ENCODE measurements at regions not wholly inside any gene's neighbourhood (a gene's known extent, or its start where the extent isn't known, plus 50 kb on each side); places are given as distances from the start of the nearest gene placed in this dataset.
"Not testable (repeated sequence)": the region's sequence is repeated elsewhere in the genome, so short reads cannot be mapped to it uniquely, and the experiment has no call there.

DNA sequence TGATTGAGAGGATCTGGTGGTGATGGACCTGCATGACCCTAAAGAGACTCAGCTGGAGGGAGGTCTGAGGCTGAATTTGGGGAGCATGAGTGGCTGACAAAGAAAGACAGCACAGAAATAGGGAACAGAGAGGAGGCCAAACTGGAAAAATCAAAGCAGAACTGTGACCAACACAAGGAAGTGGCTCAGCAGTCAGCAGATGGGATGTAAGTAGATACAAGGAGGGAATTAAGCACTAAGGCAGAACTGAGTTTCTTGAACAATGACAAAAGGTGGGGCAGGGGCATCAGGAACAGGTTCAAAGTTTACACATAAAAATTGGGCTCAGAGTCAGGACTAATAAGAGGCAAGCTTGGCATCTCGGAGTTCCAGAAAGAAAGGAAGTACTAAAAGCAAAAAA, 144.3 kb upstream of the KLF3 start:
- no peak for DNase-seq (ENCODE audit: low read depth)

DNA sequence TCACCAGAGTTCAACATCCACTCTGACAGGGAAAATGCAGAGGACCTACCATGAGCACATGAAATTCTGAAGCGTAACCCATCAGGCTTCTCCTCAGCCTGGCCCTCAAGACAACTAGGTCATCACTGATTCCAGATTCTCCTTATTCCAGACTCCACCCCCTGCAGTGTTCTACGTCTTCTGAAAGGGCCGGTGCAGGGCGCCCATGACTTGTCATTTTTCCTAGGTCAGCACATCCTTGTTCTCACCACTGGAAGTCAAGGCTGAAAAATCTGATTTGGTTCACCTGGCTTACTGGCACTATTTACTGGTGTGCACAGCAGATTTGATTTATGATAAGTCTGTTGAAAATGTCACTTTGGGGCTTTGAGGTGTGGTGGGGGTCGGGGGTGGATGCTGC, 140.9 kb upstream of the KLF3 start:
- DNase-seq (ENCODE audit: low read depth) = no peak

DNA sequence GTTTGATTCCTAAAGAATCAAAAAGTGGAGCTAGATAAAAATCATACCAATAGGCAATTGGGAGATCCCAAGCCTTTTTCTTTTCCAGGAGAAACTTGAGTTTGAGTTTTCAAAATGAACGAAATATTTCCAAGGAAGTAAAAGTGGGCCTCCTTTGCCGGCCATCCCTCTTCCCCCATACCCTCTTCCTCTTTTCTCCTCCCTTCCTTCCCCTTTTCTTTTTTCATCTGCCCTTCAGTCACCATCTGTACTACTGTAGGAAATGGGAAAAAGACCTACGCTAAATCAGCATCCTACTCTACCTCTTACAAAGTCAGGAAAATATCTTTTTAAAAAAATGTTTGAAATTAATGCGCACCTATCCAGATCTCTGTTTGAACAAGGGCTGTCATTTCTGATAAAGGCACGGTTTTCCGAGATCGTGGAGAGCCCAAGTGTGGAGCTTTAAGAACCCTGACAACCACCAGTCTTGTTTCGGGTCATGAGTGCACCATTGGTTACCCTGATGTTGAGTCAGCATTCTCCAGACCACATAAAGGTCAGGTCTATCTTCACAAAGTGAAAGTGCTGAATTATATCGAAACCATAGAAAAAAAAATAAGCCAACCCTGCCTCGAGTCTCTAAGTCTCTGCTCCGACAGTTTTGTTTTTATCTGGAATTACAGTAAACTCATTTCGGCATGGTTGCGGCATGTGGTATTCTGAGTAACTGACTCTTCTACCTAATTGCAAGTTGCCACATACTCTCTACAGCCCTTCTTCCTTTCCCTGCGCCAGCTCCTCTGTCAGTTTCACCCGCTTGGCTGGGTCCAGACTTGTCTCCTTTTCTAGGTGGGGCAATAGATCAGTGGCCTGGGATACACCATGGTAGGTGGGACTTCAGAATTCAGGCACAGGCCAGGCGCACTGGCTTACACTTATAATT, 140.2 kb upstream of the KLF3 start:
- DNase-seq (ENCODE audit: low read depth) = peak; percentile 4

DNA sequence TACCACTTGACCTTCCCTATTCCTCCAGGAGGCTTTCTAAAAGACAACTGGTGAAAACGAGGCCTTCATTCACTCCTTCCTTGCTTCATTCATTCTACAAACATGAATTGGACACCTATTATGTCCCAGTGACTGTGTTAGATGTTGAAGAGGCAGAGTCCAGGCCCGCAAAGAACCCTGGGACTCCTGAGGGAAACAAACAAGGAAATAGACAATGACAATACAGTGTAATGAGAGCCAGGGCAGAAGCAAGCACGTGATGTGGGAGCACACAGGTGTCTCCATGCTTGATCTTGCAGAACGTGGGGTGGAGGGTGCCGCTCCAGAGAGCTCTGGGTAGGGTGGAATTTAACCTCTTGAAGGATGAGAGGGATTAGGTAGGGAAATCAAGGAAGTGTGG, 137.6 kb upstream of the KLF3 start:
- no peak for DNase-seq (ENCODE audit: low read depth)

DNA sequence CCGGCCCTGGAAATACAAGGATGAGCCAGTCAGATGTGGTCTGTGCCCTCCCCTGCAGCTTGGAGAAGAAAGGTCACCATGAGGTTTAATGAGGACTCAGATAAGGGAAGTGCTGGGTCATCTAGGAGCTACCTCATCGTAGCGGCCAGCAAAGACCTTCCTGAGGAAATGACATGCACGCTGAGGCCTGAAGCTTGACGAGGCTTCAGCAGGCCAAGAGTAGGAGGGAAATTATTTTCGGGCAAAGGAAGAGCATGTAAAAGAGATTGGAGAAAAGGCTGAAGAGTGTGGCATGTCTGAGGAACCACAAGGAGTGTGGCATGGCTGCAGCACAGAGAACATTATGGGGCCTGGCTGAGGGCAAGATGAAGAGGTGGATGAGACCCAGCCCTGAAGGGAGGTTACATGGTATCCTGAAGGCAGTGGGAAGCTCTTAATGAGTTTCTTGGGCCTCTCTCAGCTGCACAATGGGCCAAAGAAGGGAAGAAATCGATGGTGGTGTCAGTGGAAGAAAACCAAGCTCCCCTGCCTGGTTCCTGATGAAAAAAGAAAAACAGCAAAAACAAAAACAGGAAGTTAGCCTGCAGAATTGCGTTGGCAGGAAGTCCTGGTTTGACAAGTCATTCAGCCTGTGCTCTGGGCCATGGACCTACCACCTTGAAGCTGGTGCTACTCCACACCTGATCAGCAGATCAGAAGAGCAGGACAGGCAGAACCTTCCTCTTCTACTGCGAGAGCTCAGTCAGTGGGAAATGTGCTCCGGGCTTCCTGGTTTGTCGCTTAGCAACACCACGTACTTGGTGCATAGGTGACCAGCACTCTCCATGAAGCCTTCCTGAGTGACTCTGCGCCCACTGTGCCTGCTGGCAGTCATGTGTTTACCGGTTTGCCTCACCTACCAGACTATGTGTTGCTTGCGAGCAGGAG, 134.5 kb upstream of the KLF3 start:
- DNase-seq (ENCODE audit: low read depth) = peak; percentile 2

DNA sequence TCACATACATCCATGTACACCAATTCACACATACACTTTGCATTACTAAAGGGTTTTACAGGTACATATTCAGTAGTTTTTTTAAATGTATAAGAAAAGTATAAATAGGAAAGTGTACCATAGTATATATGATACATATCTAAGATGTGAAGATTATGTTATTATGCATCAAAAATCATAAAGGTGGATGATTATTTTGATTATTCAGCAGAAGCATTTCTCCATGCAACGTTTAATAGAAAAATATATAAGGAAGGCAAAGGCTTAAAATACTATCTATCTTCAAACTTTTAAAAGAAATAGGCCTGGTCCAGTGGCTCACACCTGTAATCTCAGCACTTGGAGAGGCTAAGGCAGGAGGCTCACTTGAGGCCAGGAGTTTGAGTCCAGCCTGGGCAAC, 133.5 kb upstream of the KLF3 start:
- no peak for DNase-seq (ENCODE audit: low read depth)

DNA sequence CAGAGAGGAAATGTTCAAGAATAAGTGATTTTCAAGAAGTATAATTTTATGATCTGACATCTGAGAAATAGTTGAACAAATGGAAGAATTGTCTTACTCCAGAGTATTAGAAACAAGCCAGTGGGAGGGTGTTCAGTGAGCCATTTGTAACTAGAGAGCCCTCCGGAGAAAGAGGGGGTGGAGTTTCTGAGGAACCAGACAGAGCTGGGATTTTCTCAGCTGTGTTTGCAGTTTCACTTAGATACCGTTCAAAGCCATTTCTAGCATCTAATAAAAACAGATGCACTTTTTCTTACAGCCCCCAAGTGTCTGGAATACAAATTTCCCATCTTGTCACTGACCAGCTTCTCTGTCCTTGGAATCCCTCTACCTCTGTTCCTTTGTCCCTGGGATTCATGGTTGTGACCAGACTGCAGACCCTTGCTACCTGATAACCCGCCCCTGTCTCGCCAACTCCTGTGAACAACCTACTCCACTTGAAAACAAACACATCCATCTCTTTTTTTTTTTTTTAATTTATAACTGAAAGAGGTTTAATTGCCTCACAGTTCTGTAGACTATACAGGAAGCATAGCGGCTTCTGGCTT, 132.8 kb upstream of the KLF3 start:
- DNase-seq (ENCODE audit: low read depth) = no peak

DNA sequence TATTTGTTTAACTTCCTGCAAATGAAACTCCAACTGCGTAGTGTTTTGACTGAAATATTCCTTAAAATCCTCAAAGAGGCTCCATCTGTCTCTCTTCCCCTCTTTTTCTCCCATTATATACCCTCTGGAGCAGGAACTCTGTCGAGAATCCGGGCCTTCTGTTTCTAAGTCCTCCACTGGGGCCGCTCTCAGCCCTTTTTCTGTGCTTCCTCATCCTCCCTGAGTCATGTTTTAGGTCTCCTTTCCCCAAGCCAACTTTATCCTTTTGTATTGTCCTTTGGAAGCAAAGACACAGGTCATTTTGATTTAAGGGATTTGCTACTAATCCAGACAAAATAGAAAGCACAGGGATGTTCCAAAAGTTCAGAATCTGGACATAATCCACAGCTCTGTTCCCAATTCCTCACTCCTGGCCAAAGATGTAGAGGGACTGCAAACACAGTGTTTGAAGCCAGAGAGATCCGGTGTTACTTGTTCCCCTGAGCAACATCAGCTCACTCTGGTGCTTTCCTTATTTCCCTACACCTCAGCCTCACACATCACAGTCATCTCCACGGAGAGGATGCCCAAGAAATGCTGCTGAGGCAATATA, 131.0 kb upstream of the KLF3 start:
- no peak for DNase-seq (ENCODE audit: low read depth)

DNA sequence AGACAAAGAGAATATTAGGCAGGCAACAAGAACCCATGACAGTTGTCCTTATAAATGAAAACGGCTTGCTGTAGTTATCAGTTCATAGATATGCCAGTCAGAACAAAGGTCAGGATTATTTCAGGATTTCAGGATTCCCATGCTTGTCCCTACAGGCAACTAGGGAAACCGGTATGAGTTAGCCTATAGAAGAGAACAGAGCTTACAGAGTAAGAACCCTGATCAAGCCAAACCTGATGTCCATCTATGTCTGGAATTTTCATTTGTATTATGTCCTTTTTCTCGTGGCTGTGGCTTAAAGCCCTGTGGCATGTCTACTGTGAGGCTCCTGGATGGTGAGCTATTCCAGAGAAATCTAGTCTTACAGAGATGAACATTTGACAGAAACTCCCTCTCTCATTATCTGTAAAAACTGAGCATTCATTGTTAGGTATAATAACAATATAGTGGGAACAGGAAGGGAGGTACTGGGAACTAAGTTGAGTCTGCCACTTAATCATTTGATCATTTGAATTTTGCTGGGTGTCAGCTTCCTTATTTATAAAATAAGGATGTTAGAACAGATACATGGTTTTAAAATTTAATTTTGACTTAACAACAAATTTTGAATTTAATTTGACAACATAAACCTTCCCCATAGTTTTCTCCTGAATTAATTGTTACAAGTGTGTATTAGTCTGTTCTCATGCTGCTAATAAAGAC, 129.5 kb upstream of the KLF3 start:
- no peak for DNase-seq (ENCODE audit: low read depth)

DNA sequence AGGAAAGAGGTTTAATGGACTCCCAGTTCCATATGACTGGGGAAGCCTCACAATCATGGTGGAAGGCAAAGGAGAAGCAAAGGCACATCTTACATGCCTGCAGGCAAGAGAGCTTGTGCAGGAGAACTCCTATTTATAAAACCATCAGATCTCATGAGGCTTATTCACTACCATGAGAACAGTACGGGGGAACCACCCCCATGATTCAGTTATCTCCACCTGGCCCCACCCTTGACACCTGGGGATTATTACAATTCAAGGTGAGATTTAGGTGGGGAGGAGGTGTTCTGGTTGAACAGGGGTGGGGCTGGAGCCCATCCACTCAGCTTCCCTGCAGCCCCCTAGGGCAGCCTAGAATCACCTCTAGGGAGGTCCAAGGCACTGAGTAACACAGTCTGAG, 128.9 kb upstream of the KLF3 start:
- DNase-seq (ENCODE audit: low read depth) = not testable (repeated sequence)

DNA sequence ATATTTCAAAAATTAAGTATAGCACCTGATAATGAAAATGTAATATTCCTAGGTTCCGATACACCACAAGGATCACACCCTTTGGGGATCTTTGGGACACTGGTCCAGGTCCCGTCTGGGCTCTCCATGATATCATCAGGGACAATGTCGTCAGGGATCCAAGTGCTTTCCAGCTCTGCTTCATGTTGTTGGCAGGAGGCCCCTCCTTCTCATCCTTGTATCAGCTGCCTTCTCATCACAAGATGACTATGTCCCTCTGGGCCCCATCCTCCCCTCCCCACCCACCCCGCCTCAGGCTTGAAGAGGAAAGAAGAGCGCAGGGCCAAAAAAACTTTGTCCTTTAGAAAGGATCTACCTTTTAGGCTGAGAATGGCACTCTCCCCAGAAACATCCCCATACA, 128.3 kb upstream of the KLF3 start:
- no peak for DNase-seq (ENCODE audit: low read depth)

DNA sequence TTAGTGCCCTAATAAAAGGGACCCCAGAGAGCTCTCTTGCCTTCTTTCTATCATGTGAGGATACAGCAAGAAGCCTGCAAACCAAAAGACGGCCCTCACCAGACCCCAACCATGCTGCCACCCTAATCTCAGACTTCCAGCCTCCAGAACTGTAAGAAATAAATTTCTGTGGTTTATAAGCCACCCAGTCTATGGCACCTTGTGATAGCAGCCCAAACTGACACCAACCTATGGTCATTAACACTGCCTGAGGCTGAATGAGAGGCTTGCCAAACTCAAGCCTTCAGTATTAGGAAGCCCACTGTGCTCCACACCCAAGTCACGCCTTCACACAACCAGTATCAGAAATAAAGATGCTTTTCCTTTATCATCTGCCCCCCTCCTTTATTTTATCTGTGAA, 127.3 kb upstream of the KLF3 start:
- no peak for DNase-seq (ENCODE audit: low read depth)

DNA sequence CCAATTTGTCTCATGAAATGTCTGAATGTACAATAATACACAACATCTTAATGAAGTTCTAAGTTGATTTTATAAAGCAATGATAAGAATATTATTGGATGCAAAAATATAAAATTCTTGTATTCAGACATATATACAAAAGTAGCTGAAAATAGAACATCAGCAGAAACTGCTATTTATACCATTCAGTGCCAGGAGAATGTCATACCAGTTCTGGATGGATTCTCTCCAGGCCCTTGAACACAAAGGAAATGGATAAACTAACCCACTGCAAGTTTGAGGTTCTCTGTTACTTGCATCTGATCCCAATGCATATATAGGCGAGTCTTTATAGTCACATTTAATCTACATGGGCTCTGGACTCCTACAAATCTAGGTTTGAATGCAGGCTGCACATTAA, 126.3 kb upstream of the KLF3 start:
- no peak for DNase-seq (ENCODE audit: low read depth)

DNA sequence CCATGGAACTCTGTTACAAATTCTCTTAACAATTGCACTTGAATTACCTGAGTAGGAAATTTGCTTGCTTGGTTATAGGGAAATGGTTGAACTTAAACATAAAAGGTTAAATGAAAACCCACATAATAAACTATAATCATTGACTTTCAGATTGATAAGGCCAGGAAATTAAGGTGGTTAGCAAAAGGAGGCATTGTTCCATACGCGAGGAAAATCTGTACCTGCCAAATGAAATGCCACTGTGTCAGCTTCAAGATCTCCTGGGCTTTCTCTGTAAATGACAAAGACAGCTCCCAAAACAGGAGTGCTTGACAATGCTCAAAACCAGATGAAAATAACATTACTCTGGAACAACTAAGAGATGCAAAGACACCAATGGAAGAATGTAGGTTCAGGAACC, 125.5 kb upstream of the KLF3 start:
- no peak for DNase-seq (ENCODE audit: low read depth)

DNA sequence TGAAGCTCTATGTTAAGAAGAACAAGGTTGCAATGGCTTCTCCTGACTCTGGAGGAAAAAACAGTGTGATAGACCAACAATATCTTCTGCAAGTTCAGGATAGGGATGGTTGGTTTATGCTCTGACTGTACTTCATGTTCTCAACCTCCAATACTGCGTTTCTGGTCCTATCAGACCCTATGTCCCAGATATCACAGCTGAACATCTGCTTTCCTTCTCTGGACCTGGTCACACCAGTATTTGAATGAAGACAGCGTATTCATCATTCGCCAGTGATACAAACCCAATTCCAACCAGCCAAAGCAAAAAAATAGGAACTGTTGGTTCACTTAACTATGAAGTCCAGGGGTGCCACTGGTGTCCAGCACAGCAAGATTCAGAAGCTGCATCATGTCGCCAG, 124.5 kb upstream of the KLF3 start:
- no peak for DNase-seq (ENCODE audit: low read depth)

DNA sequence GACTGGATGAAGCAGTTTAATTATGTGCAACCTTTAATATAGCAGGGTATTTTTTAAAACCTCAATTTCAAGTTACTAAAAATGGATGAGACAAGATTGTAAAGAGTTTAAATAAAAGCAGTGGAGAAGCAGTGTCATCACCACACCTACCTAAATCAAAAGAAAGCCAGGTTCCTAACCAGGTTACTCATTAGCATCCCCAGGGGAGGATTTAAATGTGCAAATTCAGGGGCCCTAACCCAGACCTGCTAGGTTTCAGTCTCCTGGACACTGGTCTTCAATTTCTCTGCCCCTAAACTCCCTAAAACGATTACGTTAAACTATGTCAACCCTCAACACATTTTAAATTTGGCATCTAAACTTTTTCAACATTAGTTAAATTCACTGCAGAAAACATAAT, 116.9 kb upstream of the KLF3 start:
- DNase-seq (ENCODE audit: low read depth) = no peak

DNA sequence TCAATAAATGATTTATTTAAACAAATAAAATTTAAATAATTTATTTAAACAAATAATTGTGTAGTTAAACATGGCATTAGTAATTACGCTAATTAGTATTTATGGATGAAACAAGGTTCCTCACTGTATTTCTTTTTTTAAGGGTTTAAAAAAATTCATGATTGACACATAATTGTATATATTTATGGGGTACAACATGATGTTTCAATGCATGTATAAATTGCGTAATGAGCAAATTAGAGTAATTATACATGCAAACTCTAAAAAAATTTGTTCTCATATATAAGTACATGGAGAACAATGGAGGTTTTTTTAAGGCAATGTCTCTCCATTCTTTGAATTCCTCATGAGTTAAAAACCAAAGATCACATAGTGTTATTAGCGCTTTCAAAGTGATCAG, 115.7 kb upstream of the KLF3 start:
- DNase-seq (ENCODE audit: low read depth) = no peak

DNA sequence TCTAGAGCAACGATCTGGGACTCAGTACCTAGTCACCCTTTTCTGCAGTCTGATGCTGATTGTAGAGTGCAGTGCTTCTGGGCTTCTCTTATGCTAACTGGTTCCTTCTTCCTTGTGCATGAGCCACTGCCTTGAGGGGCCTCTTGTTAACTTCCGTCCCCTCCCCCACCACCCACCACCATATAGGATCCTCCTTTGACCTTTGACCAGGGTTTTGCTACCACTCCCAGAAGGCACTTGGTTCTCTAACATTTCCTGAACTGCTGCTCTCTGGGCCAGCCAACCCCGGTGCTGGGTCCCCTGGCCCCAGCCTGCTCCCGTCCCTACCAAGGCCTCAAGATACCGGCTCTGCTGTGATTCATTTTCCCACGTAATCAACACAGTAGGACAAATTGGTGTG, 104.6 kb upstream of the KLF3 start:
- no peak for DNase-seq (ENCODE audit: low read depth)

DNA sequence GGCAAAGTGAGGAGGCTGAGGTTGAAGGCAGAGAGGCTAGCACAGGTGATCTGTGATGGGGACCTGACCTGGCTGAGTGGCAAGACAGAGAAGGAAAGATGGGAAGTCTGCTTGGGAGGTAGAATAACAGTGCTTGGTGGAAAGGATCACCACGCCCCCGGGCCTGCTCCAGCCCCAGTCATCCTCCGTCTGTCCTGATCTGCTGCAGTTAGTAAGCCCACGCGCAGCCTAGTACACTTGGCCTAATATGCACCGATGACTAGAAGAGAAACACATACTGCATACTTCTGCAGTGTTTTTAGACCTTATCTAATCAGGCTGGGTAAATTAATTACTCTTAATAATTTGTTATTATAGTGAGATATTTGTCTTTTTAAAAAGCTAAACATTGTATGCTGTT, 103.7 kb upstream of the KLF3 start:
- no peak for DNase-seq (ENCODE audit: low read depth)

DNA sequence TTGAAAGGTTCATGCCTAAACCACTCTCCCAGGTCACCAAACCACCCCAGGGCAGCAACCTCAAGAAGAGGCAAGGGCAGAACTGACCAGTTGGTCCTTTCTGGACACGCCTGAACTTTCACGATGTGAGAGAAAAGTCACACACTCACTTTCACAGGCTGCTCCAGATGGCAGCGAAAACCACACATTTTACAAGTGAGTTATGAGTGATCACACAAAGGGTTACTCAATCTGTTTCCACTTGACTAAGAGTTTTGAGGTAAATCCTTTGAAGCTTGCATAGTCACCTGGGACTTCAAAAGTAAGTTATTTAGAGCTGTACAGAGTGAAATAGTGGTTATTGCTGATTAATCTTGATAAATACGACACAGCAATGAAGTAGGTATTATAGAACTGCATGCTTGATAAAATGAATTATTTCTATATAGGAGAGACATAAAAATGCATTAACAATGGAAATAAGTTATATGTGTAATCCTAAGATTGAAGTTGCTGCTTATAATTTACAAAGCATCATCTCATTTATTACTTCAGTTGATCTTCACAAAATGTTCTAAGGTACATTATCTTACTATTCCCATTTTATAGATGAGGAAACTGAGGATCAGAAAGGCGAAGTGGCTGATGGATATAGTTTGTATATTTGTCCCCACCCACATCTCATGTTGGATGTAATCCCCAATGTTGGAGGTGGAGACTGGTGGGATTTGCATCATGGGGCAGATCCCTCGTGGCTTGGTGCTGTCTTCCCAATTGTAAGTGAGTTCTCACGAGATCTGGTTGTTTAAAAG, 103.0 kb upstream of the KLF3 start:
- no peak for DNase-seq (ENCODE audit: low read depth)

DNA sequence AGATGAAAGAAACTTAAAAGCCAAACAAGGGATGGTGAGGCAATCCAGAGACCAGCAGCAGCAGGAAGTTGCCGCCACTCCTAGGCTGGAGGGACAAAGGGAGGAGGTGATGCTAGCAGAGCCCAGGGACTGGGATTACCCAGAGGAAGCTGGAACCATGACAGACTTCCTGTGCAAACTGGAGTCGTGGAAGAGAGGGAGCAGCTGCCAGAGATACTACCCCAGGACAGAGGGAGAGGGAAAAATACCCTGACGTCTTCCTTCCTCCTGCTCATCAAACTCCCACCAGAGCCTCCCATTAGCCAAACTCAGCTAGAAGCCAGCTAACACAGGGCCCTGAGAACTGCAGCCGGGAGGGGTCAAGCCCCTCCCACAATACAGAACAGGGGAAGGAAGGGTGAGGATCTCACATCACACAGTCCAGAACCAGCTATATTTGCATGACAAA, 101.2 kb upstream of the KLF3 start:
- no peak for DNase-seq (ENCODE audit: low read depth)
